ENCODE measurements at regions not wholly inside any gene's neighbourhood (a gene's known extent, or its start where the extent isn't known, plus 50 kb on each side); places are given as distances from the start of the nearest gene placed in this dataset.

- H3K27ac Mint-ChIP-seq = no peak overlapping the region
- no peak overlapping the region for H3K4me3 Mint-ChIP-seq
- peak; percentile 69 to 74 for ATAC-seq (ENCODE audit: low read depth in 2 of 2)
- peaks cover 0 to 4% (median 0%) of the 10 kb centered on the region in 3 donors for H3K27me3 Mint-ChIP-seq
- peak; percentile 39 for DNase-seq
- H3K36me3 Mint-ChIP-seq = no peaks in the 10 kb centered on the region
- H3K9me3 Mint-ChIP-seq = no peaks in the 10 kb centered on the region
- no peaks in the 10 kb centered on the region for H3K4me1 Mint-ChIP-seq
These were observed 70.6 kb upstream of the STARD3NL start for GRCh38 chr7:38107486-38107893.

- peaks cover 0 to 2% (median 0%) of the 10 kb centered on the region in 7 donors for H3K9me3 Mint-ChIP-seq
- H3K4me3 Mint-ChIP-seq = no peak overlapping the region
- H3K36me3 Mint-ChIP-seq = no peaks in the 10 kb centered on the region
- DNase-seq = no peak
- H3K27ac Mint-ChIP-seq = peak overlapping the region in 2 of 6 donors; percentile 26 to 44
- ATAC-seq (ENCODE audit: low read depth in 2 of 2) = no peak
- no peaks in the 10 kb centered on the region for H3K4me1 Mint-ChIP-seq
- peaks cover 0 to 17% (median 5%) of the 10 kb centered on the region in 3 donors for H3K27me3 Mint-ChIP-seq
These were observed 66.0 kb upstream of the STARD3NL start for GRCh38 chr7:38112075-38112474.

GRCh38 chr7:38120076-38120475, 58.0 kb upstream of the STARD3NL start:
- Mint-ChIP-seq H3K27me3 (peaks cover 1 to 16% (median 4%) of the 10 kb centered on the region in 3 donors), H3K4me3 (no peak overlapping the region), H3K27ac (no peak overlapping the region), H3K36me3 (peaks cover 0 to 4% of the 10 kb centered on the region in 2 donors), H3K9me3 (peaks cover 0 to 16% (median 10%) of the 10 kb centered on the region in 7 donors), H3K4me1 (peaks cover 0 to 3% (median 0%) of the 10 kb centered on the region in 3 donors)
- ATAC-seq (ENCODE audit: low read depth in 2 of 2) (no peak), DNase-seq (no peak)

- ATAC-seq (ENCODE audit: low read depth in 2 of 2) = no peak
- Mint-ChIP-seq H3K27ac (no peak overlapping the region), H3K9me3 (peaks cover 0 to 16% (median 10%) of the 10 kb centered on the region in 7 donors), H3K36me3 (peaks cover 0 to 4% of the 10 kb centered on the region in 2 donors), H3K4me1 (peaks cover 0 to 3% (median 0%) of the 10 kb centered on the region in 3 donors), H3K27me3 (peaks cover 0 to 16% (median 0%) of the 10 kb centered on the region in 3 donors), H3K4me3 (no peak overlapping the region)
- DNase-seq = no peak
These were observed 55.5 kb upstream of the STARD3NL start for GRCh38 chr7:38122501-38122900.

- ATAC-seq (ENCODE audit: low read depth in 2 of 2) = peak in 1 of 2 donors; percentile 52
- no peak overlapping the region for H3K27ac Mint-ChIP-seq
- H3K27me3 Mint-ChIP-seq = peaks cover 0 to 8% (median 0%) of the 10 kb centered on the region in 3 donors
- no peak overlapping the region for H3K4me3 Mint-ChIP-seq
- peaks cover 0 to 3% (median 0%) of the 10 kb centered on the region in 3 donors for H3K4me1 Mint-ChIP-seq
- H3K9me3 Mint-ChIP-seq = peaks cover 0 to 16% (median 10%) of the 10 kb centered on the region in 7 donors
- H3K36me3 Mint-ChIP-seq = peaks cover 0 to 4% of the 10 kb centered on the region in 2 donors
- DNase-seq = no peak
These were observed 54.6 kb upstream of the STARD3NL start for GRCh38 chr7:38123494-38123893.

- Mint-ChIP-seq H3K27me3 (peaks cover 0 to 26% (median 7%) of the 10 kb centered on the region in 3 donors), H3K36me3 (no peaks in the 10 kb centered on the region), H3K4me3 (no peak overlapping the region), H3K9me3 (peaks cover 0 to 2% (median 0%) of the 10 kb centered on the region in 7 donors), H3K27ac (peak overlapping the region in 2 of 6 donors; percentile 27 to 39), H3K4me1 (peaks cover 0 to 3% (median 0%) of the 10 kb centered on the region in 3 donors)
- no peak for DNase-seq
- ATAC-seq (ENCODE audit: low read depth in 2 of 2) = no peak
These were observed 50.5 kb upstream of the STARD3NL start for GRCh38 chr7:38127216-38128207.

Data from naive B cell (primary cell).